LHCN-M2 (cell line): ENCODE measurements at regions not wholly inside any gene's neighbourhood (a gene's known extent, or its start where the extent isn't known, plus 50 kb on each side); places are given as distances from the start of the nearest gene placed in this dataset.

Experiments used
- DNase-seq: peaks from one replicate; pipeline ENCODE4 v3.0.0-alpha.2; 2012; ENCODE audit warnings: low read depth

DNA sequence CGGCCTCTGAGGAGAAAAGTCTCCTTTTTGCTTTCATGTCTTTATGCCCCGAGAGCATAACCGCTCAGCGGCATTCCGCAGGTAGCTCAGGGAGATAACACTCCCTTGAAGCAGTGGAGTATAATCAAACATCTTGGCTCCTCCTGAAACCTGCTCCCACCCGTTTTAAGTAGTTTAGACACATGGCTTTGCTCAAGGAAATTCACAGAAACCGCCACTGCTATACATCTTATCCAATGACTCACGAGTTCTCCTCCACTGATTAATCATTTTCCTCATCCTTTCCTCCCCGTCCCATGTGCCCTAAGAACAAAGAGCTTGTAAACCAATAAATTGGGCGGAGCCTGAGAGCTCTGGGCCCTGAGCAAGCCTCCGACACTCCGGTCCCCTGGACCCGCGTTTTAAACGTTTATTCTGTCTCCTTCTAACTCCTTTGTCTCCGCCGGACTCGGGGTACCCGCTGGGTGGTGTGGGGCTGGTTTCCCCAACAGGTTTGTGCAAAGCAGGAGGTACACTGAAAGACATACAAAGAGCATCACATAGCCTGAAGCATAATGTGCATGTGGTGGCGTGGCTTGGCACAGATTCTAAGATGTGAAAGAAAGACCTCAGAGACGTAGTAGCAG is 401.2 kb downstream of the TLL1 start:
- DNase-seq: no peak

GRCh38 chr4:166274775-166275174 is 401.7 kb downstream of the TLL1 start:
- DNase-seq: no peak

- DNase-seq: no peak
Observed at GRCh38 chr4:166277401-166277800, 404.4 kb downstream of the TLL1 start.

- DNase-seq: no peak
Observed at GRCh38 chr4:166277853-166278252, 404.8 kb downstream of the TLL1 start.

GRCh38 chr4:166279261-166279660 is 406.2 kb downstream of the TLL1 start:
- DNase-seq: no peak

- no peak for DNase-seq
Observed at GRCh38 chr4:166280642-166281041, 407.6 kb downstream of the TLL1 start.

- DNase-seq: peak; percentile 10
Observed at GRCh38 chr4:166282081-166282770, 409.2 kb downstream of the TLL1 start.

DNA sequence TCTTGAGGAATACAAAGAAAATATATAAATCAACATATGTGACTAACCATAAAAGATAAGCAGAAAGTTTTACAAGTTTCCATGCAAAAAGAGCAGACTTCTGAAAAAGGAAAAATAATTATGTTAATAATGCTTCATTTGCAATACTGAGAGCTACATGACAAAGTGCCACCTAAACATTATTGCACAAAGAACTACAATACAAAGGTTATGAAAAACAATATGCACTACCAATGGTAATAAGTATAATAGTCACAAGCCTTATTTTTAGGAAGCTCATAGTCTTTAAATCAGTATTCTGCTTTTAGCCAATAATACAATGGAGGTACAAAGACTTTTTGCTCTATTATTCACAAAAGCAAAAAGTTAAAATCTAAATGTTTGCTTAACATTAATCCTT is 411.2 kb downstream of the TLL1 start:
- DNase-seq: no peak

DNA sequence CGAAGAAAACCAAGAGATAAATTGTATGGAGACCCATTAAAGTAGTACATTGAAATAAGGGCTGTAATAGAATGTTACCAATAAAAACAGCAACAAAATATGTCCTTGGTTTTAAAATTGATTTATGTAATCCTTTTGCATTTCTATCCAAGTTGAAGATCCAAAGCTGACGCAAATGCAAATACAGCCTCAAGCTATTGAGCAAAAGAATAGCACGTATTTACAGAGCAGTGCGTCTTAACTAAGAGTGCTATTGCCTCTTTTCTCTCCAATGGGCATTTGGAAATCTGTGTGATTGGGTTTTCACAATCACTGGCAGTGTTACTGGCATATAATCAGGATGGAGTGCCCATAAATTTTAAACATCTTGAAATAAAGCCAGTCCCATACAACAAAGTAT is 417.4 kb downstream of the TLL1 start:
- no peak for DNase-seq

GRCh38 chr4:166293556-166293955 is 420.5 kb downstream of the TLL1 start:
- peak; percentile 40 for DNase-seq

- peak; percentile 61 for DNase-seq
Observed at GRCh38 chr4:166301266-166301665, 428.2 kb downstream of the TLL1 start.

DNA sequence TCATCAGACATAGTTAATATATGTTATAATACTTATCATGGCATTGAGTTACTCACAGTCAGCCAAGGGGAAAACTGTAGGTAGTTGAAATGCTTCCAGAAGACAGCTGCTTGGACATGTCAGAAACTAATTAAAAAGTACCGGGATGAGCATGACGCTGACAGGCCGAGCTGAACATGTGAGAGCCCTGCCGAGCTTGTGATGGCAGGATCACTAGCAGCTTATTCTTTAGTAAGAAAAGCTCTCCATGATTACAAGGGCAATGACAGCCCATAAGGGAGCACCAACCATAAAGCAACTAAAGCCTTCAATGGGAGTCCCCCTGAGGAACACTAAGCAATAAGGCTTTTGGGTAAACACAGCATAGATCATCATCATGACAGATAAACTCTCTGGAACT is 435.6 kb downstream of the TLL1 start:
- no peak for DNase-seq

DNA sequence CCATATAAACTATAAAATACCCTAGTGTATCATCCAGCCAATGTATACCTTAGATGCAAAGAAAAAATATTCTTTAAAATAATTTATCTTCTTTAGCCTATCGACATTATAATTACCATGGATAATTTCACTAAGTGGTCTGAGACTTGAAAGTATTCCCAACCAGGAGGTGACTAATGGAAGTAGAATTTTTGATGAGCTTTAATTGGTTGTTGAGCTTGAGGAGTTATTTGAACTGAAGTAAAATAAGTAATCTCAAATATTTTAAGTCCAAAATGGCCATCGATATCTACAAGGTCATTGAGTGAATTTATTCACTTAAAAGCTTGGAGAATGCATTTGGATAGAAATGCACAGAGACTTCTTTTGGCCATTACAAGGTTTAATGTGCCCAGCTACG is 436.2 kb downstream of the TLL1 start:
- no peak for DNase-seq

DNA sequence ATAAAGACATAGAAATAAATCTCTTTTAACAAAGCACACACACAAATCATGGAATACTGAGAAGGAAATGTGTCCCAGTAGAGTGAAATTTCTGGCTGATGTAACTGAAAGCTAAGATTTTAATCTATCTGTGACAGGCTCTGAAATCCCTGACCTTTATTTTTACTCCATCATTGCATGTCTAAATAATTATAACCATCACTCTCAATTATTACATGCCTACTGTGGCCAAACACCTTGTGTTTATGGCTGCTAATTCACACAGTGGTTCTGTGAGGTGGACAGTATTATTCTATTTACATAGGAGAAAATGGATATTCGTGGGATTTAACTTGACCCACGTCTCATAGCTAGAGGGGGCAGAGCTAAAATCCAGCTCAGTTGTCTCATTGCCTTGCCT is 438.1 kb downstream of the TLL1 start:
- DNase-seq: no peak

- DNase-seq: no peak
Observed at GRCh38 chr4:166312166-166312565, 439.1 kb downstream of the TLL1 start.

GRCh38 chr4:166314902-166315301 is 441.9 kb downstream of the TLL1 start:
- DNase-seq: no peak

GRCh38 chr4:166315721-166316467 is 442.9 kb downstream of the TLL1 start:
- DNase-seq: no peak

DNA sequence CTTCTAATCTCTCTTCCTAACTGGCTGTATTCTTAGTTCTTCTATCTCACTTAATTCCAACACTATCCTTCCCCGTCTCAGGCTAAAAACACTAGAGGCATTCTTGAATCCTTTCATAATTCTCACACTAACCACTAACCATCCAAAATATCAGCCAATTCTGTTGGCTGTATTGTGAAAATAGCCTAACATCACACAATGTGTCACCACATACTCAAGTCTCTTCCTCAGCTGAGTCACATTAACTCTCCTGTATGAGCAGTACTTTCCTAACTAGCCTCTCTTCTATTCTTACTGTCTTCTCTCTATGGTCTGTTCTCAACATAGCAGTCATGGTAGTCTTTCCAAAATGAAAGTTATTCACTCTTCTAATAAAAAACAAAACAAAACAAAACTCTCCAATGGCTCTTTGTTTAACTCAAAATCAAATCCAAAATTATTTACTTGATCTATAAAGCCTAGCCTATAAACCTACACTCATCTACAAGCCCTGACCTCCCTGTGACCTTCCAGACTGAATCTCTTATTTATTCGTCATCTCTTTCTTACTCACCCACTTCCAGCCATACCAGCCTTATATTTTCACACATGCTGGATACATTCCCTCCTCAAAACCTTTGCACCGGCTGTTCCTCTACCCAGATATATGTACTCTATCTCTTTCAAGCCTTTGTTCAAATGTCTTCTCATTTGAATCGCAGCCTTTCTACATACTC is 445.9 kb downstream of the TLL1 start:
- peak; percentile 89 for DNase-seq

DNA sequence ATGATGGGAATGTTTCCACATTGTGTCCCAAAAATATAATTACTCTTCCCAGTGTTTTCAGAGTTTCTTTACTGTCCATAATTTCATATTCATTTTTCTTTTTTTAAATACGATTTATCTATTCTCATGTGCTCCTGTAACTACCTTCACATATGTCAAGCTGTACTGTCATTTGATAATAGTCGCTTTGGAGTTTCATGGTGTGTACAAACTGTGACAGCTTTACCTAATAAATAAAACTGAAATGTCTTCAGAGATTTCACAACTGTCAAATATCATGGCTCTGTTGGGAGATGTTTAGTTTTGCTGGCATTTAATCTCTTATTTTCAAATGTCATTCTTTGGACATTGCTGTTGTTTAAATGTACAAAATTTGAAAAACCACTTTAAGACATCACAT is 450.2 kb downstream of the TLL1 start:
- no peak for DNase-seq

DNA sequence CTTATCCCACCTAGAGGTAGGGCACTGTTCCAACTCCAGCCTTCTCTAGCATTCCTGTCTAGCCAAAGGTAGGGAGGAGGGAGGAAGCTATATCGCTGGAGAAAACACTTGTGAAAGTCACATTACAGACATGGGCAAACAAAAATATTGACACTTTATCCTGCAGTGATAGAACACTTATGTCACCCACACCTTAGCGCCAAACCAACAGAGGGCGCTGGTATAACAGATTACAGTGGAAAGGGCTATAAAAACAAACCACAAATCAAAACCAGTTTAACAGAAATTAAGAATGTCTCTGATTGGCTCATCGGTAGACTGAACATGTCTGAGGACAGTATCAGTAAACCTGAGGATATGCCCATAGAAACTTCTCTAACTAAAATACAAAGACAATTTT is 451.3 kb downstream of the TLL1 start:
- DNase-seq: peak; percentile 54

DNA sequence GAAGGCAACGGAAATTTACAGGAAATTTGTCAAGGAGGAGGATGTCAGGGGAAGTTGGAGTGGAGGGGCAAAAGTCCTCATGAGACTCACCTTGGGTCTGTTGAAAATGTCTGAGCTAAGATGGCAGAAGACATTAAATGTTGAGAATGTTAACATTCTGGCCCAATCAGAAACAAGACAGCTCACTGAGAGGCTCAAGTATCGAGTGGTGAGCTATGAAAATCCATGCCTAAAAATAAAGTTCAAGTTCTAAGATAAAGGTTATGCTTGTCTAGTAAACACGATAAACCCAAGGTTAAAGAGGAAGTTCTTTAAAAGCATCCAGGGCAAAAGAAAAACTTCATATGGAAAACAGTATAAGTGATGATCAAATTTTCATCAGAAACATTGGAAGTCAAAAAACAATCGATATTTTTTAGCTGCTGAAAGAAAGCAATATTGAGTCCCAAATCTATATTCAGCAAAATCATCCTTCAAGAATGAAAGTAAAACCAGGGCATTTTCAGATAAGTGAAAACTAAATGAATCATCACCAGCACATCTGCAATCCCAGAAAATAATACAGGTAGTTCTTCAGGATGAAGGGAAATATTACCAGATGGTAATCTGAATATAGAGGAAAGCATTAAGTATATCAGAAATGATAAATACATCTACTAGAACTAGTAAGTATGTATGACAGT is 462.4 kb downstream of the TLL1 start:
- no peak for DNase-seq

DNA sequence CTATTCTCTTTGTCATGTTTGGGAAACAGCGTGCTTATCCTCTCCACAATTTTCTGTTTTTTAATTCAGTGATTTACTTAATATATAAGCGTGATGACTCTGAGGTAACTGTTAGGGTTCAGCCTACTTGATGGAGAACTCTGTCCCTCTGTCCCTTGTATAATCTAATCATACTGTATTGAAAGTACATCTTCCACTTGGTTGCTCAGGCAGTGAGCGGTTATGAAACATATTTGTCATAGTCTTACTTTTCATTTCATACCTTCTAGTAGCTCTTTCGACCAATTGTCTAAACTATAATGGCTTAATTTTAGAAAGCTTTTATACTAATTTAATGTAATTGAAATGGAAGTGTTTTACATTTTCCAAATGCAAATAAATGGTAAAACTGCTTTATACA is 469.0 kb downstream of the TLL1 start:
- DNase-seq: no peak
